Hepatocyte (in vitro differentiated cells): ENCODE measurements at regions not wholly inside any gene's neighbourhood (a gene's known extent, or its start where the extent isn't known, plus 50 kb on each side); places are given as distances from the start of the nearest gene placed in this dataset.

Experiments used
- DNase-seq: peaks from one replicate; pipeline ENCODE4 v3.0.0-alpha.2; 2016; ENCODE audit warnings: low spot score
- H2AFZ ChIP-seq: fragments of 200-600 bp; sonication (generic); 2 replicates; pipeline ENCODE4 v1.6.0; 2016; ENCODE audit warnings: antibody characterized with exemption, mild to moderate bottlenecking
- H3K27ac ChIP-seq: fragments of 200-600 bp; sonication (generic); 2 replicates; pipeline ENCODE4 v1.5.1; 2016; ENCODE audit warnings: mild to moderate bottlenecking
- H3K27me3 ChIP-seq: fragments of 200-600 bp; sonication (generic); 2 replicates; pipeline ENCODE4 v1.6.1; 2016
- H3K36me3 ChIP-seq: fragments of 200-600 bp; sonication (generic); replicated peaks from 2 replicates; pipeline ENCODE4 v1.5.1; 2016; ENCODE audit warnings: low read depth; ENCODE audit not compliant: insufficient read depth
- H3K4me1 ChIP-seq: fragments of 200-600 bp; sonication (generic); 2 replicates; pipeline ENCODE4 v1.5.1; 2016; ENCODE audit warnings: mild to moderate bottlenecking, moderate library complexity; ENCODE audit not compliant: insufficient read depth
- H3K4me2 ChIP-seq: fragments of 200-600 bp; sonication (generic); 2 replicates; pipeline ENCODE4 v1.6.0; 2016
- H3K4me3 ChIP-seq: fragments of 200-600 bp; sonication (generic); 2 replicates; pipeline ENCODE4 v1.5.1; 2016; ENCODE audit warnings: mild to moderate bottlenecking
- H3K79me2 ChIP-seq: fragments of 200-600 bp; sonication (generic); 2 replicates; pipeline ENCODE4 v1.6.0; 2017; ENCODE audit warnings: mild to moderate bottlenecking
- H3K9me2 ChIP-seq: fragments of 200-600 bp; sonication (generic); replicated peaks from 2 replicates; pipeline ENCODE4 v1.6.0; 2017; ENCODE audit warnings: mild to moderate bottlenecking; ENCODE audit not compliant: insufficient read depth
- H3K9me3 ChIP-seq: fragments of 200-600 bp; sonication (generic); 2 replicates; pipeline ENCODE4 v1.5.1; 2016; ENCODE audit warnings: low read depth, mild to moderate bottlenecking
- H4K20me1 ChIP-seq: fragments of 200-600 bp; sonication (generic); 2 replicates; pipeline ENCODE4 v1.6.0; 2016; ENCODE audit warnings: mild to moderate bottlenecking; ENCODE audit not compliant: insufficient read depth, poor library complexity, severe bottlenecking
- EZH2 ChIP-seq: fragments of 200-600 bp; sonication (generic); IDR thresholded peaks from 2 replicates; pipeline ENCODE4 v1.6.1; 2016; ENCODE audit warnings: antibody characterized with exemption, mild to moderate bottlenecking, borderline replicate concordance
- EZH2phosphoT487 ChIP-seq: fragments of 200-600 bp; sonication (generic); IDR thresholded peaks from one replicate; pipeline ENCODE4 v1.6.1; 2018; ENCODE audit warnings: antibody characterized with exemption, mild to moderate bottlenecking, low read depth, moderate library complexity; ENCODE audit not compliant: unreplicated experiment, severe bottlenecking
- WGBS: methylation state at CpG from one replicate; pipeline ENCODE4 v1.1.6; 2016; ENCODE audit warnings: low lambda C conversion rate; ENCODE audit errors: missing lambda C conversion rate; 5-methylcytosine and 5-hydroxymethylcytosine counted together
- TF ChIP-seq, protein P1 (sequence below): fragments of 200-600 bp; sonication (generic); IDR thresholded peaks from 2 replicates; pipeline ENCODE4 v1.5.1; 2016; ENCODE audit warnings: antibody characterized with exemption, mild to moderate bottlenecking; ENCODE audit not compliant: poor library complexity

GRCh38 chr2:239499726-239500573 is 99.1 kb upstream of the HDAC4 start:
- H3K27me3 ChIP-seq: no peaks in the 10 kb centered on the region
- H3K4me1 ChIP-seq: no peaks in the 10 kb centered on the region
- no peaks in the 10 kb centered on the region for H4K20me1 ChIP-seq
- 78% methylated on average over 13 of the region's 13 CpGs for WGBS
- no peaks in the 10 kb centered on the region for H3K79me2 ChIP-seq
- H3K9me3 ChIP-seq: no peaks in the 10 kb centered on the region
- H3K4me3 ChIP-seq: no peak overlapping the region
- H2AFZ ChIP-seq: no peak overlapping the region
- no peaks in the 10 kb centered on the region for H3K36me3 ChIP-seq
- DNase-seq: no peak
- TF ChIP-seq EZH2: no peak
- TF ChIP-seq EZH2phosphoT487: no peak
- TF ChIP-seq, protein P1, sequence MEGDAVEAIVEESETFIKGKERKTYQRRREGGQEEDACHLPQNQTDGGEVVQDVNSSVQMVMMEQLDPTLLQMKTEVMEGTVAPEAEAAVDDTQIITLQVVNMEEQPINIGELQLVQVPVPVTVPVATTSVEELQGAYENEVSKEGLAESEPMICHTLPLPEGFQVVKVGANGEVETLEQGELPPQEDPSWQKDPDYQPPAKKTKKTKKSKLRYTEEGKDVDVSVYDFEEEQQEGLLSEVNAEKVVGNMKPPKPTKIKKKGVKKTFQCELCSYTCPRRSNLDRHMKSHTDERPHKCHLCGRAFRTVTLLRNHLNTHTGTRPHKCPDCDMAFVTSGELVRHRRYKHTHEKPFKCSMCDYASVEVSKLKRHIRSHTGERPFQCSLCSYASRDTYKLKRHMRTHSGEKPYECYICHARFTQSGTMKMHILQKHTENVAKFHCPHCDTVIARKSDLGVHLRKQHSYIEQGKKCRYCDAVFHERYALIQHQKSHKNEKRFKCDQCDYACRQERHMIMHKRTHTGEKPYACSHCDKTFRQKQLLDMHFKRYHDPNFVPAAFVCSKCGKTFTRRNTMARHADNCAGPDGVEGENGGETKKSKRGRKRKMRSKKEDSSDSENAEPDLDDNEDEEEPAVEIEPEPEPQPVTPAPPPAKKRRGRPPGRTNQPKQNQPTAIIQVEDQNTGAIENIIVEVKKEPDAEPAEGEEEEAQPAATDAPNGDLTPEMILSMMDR: no peak
- no peaks in the 10 kb centered on the region for H3K9me2 ChIP-seq
- H3K4me2 ChIP-seq: no peak overlapping the region
- no peak overlapping the region for H3K27ac ChIP-seq

DNA sequence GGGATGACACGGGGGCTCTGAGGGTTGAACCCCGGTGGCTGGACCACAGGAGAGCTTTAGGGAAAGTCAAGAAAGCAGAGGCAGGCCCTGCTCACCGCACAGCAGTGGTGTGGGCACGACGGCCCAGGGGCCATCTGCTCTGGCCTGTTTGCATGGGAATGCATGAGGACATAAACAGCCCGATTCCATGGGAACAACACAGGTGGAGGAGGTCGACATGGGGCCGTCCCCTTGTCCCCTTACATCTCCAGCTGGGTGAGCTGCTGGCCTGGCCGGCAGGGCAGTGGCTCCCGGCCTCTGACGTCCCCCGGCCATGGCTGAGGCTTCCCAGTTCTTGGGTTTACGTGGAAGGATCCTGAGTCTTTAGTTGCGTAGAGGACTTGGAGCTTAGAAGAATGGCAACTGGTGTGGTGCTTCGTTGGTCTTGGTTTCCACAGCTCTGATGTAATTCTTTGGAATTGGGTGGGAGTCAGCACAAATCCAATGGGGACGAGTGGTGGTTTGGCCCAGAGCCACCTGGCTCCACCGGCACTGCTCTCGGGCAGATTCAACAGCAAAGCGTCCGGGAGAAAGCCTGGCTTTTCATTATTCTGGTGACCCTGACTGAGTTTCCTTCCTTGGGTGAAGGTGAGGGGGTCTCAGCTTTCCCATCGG is 98.3 kb upstream of the HDAC4 start:
- Histone ChIP-seq H3K9me3 (no peaks in the 10 kb centered on the region), H4K20me1 (no peaks in the 10 kb centered on the region), H3K27me3 (no peaks in the 10 kb centered on the region), H3K36me3 (no peaks in the 10 kb centered on the region), H3K79me2 (no peaks in the 10 kb centered on the region), H3K9me2 (no peaks in the 10 kb centered on the region), H3K4me2 (no peak overlapping the region), H3K27ac (no peak overlapping the region), H3K4me3 (no peak overlapping the region), H2AFZ (no peak overlapping the region), H3K4me1 (no peaks in the 10 kb centered on the region)
- DNase-seq: peak; percentile 35
- 82% methylated on average over 20 of the region's 21 CpGs for WGBS
- no peak for TF ChIP-seq EZH2
- TF ChIP-seq, protein P1: no peak
- no peak for TF ChIP-seq EZH2phosphoT487

GRCh38 chr2:239498576-239498975 is 97.8 kb upstream of the HDAC4 start:
- Histone ChIP-seq H3K27me3 (no peaks in the 10 kb centered on the region), H3K79me2 (no peaks in the 10 kb centered on the region), H3K9me3 (no peaks in the 10 kb centered on the region), H3K4me3 (no peak overlapping the region), H3K4me1 (no peaks in the 10 kb centered on the region), H2AFZ (no peak overlapping the region), H3K9me2 (no peaks in the 10 kb centered on the region), H3K27ac (no peak overlapping the region), H4K20me1 (no peaks in the 10 kb centered on the region), H3K36me3 (no peaks in the 10 kb centered on the region), H3K4me2 (no peak overlapping the region)
- no peak for DNase-seq
- 84% methylated on average over 16 of the region's 16 CpGs for WGBS
- no peak for TF ChIP-seq EZH2
- TF ChIP-seq EZH2phosphoT487: no peak
- TF ChIP-seq, protein P1: no peak
